RWPE1 (cell line): ENCODE measurements at regions not wholly inside any gene's neighbourhood (a gene's known extent, or its start where the extent isn't known, plus 50 kb on each side); places are given as distances from the start of the nearest gene placed in this dataset.

ENCODE experiments used
- CTCF ChIA-PET: fragments of 350-600 bp; sonication (Branson Sonifier 250); formaldehyde crosslinking; extraction: SDS; loops from one replicate; lab custom pipeline; 2021; lab: Yijun Ruan, JAX
- POLR2A ChIA-PET: fragments of 400-600 bp; formaldehyde crosslinking; extraction: SDS; loops from one replicate; lab custom pipeline; 2020; ENCODE audit warnings: antibody characterized with exemption; ENCODE audit not compliant: low non-redundant PET; lab: Yijun Ruan, JAX
- DNase-seq: peaks from one replicate; pipeline ENCODE4 v3.0.0; 2012; ENCODE audit warnings: low spot score
- H3K27ac ChIP-seq: fragments of 450-650 bp; 2 replicates; pipeline ENCODE4 v1.5.1; 2017
- CTCF ChIP-seq: fragments of 450-650 bp; conservative IDR thresholded peaks from 2 replicates; pipeline ENCODE4 v1.5.1; 2017; ENCODE audit warnings: low read depth, mild to moderate bottlenecking

DNA sequence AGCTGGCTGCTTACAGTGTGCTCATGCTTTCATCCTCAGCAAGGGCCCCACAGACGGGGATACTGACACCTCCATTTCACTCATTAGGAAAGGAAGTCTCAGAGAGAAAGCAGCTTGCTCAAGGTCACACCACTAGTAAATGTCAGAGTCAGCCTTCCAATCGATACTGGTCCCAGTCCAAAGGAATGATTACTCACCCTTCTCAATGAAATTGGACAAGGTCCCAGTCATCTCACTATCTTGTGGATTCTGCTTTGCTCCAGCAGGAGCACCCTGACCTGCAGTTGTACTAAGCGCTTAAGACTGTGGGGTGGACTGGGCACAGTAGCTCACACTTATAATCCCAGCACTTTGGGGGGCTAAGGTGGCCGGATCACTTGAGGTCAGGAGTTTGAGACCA, 132.2 kb upstream of the SLC34A2 start:
- CTCF ChIA-PET, result interaction anchor here (0.6 kb wide), 1 partner anchor 28 kb away, joined by 3 read pairs; no protein-coding TSS in a partner anchor
- no peak for DNase-seq

DNA sequence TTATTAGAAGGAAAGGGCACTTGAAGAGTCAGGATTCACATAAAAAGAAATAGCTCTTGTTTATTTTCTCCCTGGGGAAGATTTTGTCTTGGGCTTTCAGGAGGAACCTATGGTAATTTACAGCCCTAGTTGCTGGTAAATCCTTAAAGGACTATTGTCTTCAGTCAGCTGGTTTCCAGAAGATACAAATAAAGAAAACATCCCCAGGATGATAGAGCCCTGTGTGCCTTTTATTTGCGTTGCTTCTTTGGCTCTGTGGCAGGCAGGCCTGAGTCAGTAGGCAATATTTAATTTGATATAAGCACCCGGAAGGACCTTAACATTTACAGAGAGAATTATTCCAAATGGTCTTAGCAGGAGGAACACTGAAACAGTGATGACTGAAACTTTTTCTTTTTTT, 131.0 kb upstream of the SLC34A2 start:
- ChIA-PET CTCF (interaction anchor here (0.6 kb wide), 1 partner anchor 165 kb away, joined by 3 read pairs; no protein-coding TSS in a partner anchor), POLR2A (no interaction called here)
- H3K27ac ChIP-seq, result no peak overlapping the region
- TF ChIP-seq CTCF, result no peak
- no peak for DNase-seq

More for the DNA sequence above, 132.2 kb upstream of the SLC34A2 start:
- TF ChIP-seq CTCF, result no peak
- POLR2A ChIA-PET, result no interaction called here
- no peak overlapping the region for H3K27ac ChIP-seq

DNA sequence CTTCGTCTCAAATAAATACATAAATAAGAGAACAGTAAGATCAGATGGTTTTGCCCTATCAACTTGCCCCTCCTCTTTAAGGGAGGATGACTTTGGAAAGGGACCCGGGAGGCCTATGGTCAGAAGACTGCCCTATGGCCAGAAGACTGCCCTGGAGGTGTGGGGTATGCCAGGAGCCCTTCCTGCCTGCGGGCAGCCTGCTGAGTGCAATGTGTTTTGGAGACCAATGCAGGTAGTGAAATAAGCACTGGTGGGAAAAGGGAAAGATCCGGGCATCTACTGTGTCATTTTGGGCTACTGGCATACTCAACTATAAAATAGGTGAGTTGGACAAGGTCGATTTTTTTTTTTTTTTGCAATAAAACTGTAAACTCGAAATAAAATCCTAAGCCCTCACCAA, 129.8 kb upstream of the SLC34A2 start:
- POLR2A ChIA-PET, result no interaction called here
- no peak for DNase-seq
- TF ChIP-seq CTCF, result no peak
- no peak overlapping the region for H3K27ac ChIP-seq
- CTCF ChIA-PET, result no interaction called here

DNA sequence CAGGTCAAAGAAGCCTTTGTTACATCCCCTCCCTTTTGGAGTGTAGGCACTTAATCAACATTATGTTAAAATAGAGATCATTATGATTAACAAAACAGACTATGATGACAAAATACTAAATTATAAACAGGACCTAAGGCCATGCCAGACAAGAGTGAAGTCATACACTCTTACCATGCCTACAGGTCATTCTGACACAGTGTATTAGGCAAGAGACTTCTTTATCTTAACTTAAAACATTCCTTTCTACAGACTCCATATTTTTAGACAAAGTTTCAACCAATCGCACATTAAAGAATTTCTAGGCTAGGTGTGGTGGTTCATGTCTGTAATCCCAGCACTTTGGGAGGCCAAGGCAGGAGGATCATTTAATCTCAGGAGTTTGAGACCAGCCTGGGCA, 128.6 kb upstream of the SLC34A2 start:
- DNase-seq, result no peak
- POLR2A ChIA-PET, result no interaction called here
- TF ChIP-seq CTCF, result no peak
- CTCF ChIA-PET, result no interaction called here
- no peak overlapping the region for H3K27ac ChIP-seq

- CTCF ChIA-PET, result no interaction called here
- POLR2A ChIA-PET, result no interaction called here
- no peak for TF ChIP-seq CTCF
- H3K27ac ChIP-seq, result no peak overlapping the region
- DNase-seq, result no peak
Observed at GRCh38 chr4:25528391-25528790, 127.3 kb upstream of the SLC34A2 start.

DNA sequence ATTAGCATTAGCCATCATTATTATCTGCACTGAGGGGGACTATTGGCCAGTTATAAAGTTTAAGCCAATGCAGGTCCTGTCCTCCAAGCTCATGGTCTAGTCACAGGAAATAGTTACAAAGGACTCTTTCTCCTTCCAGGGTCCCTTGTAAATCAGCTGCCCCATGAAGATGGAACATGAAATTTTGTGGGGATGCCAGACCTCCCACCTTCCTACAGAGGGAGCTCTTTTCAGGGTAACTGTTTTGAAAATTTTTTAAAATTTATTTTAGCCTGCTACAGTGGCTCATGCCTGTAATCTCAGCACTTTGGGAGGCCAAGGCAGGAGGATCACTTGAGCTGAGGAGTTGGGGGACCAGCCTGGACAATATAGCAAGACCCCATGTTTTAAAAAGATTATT, 124.4 kb upstream of the SLC34A2 start:
- no peak for DNase-seq
- no peak for TF ChIP-seq CTCF
- no peak overlapping the region for H3K27ac ChIP-seq
- ChIA-PET POLR2A (no interaction called here), CTCF (interaction anchor here (0.7 to 1.9 kb wide), 2 partner anchors 261 to 1154 kb away, joined by 3 to 8 read pairs; no protein-coding TSS in a partner anchor)

- DNase-seq, result no peak
- ChIA-PET CTCF (interaction anchor here (0.6 kb wide), 1 partner anchor 91 kb away, joined by 4 read pairs; no protein-coding TSS in a partner anchor), POLR2A (no interaction called here)
- TF ChIP-seq CTCF, result no peak
- no peak overlapping the region for H3K27ac ChIP-seq
Observed at GRCh38 chr4:25532591-25532990, 123.1 kb upstream of the SLC34A2 start.
